Progenitor cell of endocrine pancreas (in vitro differentiated cells): ENCODE measurements at regions not wholly inside any gene's neighbourhood (a gene's known extent, or its start where the extent isn't known, plus 50 kb on each side); places are given as distances from the start of the nearest gene placed in this dataset.

Experiments used
- DNase-seq: peaks from one replicate; pipeline ENCODE4 v3.0.0; 2021; ENCODE audit warnings: low spot score; ENCODE audit not compliant: unreplicated experiment
- H3K27ac Mint-ChIP-seq: 2 replicates; pipeline ENCODE4 v1.8.0; 2021; ENCODE audit warnings: mild to moderate bottlenecking, moderate library complexity, mixed read lengths
- H3K27me3 Mint-ChIP-seq: 2 replicates; pipeline ENCODE4 v1.8.0; 2021; ENCODE audit warnings: mixed read lengths
- H3K36me3 Mint-ChIP-seq: 2 replicates; pipeline ENCODE4 v1.8.0; 2022; ENCODE audit warnings: mixed read lengths; ENCODE audit not compliant: insufficient read depth
- H3K4me1 Mint-ChIP-seq: 2 replicates; pipeline ENCODE4 v1.8.0; 2021; ENCODE audit warnings: low read depth, mixed read lengths
- H3K4me3 Mint-ChIP-seq: 2 replicates; pipeline ENCODE4 v1.8.0; 2021; ENCODE audit warnings: low read depth, mild to moderate bottlenecking, moderate library complexity, mixed read lengths
- H3K9me3 Mint-ChIP-seq: 2 replicates; pipeline ENCODE4 v1.8.0; 2021; ENCODE audit warnings: low read depth, mixed read lengths
- CTCF ChIP-seq: fragments of 200-600 bp; sonication (generic); IDR thresholded peaks from one replicate; pipeline ENCODE4 v1.5.0; 2021; ENCODE audit warnings: antibody characterized with exemption, mild to moderate bottlenecking; ENCODE audit not compliant: unreplicated experiment

DNA sequence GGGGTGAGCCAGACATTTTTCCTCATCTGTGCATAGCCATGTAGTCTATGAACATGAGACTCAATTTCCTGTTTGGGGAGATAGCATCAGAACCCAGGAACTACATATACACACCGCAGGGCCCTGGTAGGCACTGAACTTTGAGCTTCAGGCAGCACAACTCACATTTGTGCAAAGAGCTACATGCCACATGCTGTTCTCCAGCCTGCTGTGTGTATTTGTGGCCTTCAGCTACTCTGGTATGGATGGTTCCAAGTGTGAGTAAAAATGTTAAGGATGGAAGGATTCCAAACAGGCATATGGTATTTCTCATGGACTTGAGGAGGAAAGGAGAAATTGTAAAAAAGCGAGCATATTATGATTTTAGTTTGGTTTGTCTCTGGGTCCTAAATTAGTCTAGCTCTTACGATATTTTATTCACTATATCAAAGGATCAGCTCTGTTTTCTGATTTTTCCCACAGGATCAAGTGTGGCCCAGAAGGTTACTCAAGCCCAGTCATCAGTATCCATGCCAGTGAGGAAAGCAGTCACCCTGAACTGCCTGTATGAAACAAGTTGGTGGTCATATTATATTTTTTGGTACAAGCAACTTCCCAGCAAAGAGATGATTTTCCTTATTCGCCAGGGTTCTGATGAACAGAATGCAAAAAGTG lies 422.4 kb upstream of the OR4E1 start:
- Mint-ChIP-seq H3K27ac (no peak overlapping the region), H3K4me3 (no peak overlapping the region), H3K36me3 (no peaks in the 10 kb centered on the region), H3K27me3 (peaks cover 15% of the 10 kb centered on the region), H3K9me3 (no peaks in the 10 kb centered on the region), H3K4me1 (no peaks in the 10 kb centered on the region)
- TF ChIP-seq CTCF, result no peak
- no peak for DNase-seq

- no peak overlapping the region for H3K27ac Mint-ChIP-seq
- H3K4me1 Mint-ChIP-seq, result no peaks in the 10 kb centered on the region
- no peak overlapping the region for H3K4me3 Mint-ChIP-seq
- no peak for TF ChIP-seq CTCF
- DNase-seq, result no peak
- H3K36me3 Mint-ChIP-seq, result no peaks in the 10 kb centered on the region
- H3K9me3 Mint-ChIP-seq, result no peaks in the 10 kb centered on the region
- H3K27me3 Mint-ChIP-seq, result peaks cover 7% of the 10 kb centered on the region
These were observed 416.3 kb upstream of the OR4E1 start for GRCh38 chr14:22089940-22090339.

DNA sequence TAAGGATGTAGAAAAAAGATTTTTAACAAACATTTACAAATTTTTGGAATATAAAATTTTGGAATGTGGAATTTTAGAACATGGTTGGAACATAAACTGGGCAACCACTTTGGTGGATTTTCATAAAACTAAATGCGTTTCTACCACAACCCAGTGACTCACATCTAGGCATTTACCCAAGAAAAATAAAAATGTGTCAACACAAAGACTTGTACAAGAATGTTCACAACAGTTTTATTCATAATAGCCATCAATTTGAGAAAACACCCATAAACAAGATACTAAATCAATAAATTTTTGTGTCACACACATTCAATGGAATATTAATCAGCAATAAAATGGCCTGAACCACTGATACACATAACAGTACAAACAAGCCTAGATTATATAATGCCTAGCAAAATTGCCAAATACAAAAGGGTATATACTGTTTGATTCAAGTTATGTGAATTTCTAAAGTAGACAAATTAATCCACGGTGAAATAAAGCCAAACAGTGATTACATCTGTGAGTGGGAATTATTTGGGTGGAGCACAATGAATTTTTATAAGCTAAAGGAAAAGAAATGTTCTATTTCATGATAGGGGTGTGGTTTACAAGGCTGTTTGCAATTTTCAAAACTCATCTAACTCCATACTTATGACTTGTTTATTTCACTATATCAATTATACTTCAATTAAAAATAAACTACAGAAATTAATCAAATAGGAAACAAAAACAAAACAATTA lies 415.2 kb upstream of the OR4E1 start:
- Mint-ChIP-seq H3K27me3 (peaks cover 7% of the 10 kb centered on the region), H3K4me3 (no peak overlapping the region), H3K36me3 (no peaks in the 10 kb centered on the region), H3K4me1 (no peaks in the 10 kb centered on the region), H3K9me3 (no peaks in the 10 kb centered on the region), H3K27ac (no peak overlapping the region)
- TF ChIP-seq CTCF, result no peak
- no peak for DNase-seq

GRCh38 chr14:22086131-22086530 lies 412.5 kb upstream of the OR4E1 start:
- H3K36me3 Mint-ChIP-seq, result no peaks in the 10 kb centered on the region
- peaks cover 3% of the 10 kb centered on the region for H3K27me3 Mint-ChIP-seq
- no peak for DNase-seq
- H3K4me3 Mint-ChIP-seq, result no peak overlapping the region
- no peak for TF ChIP-seq CTCF
- H3K9me3 Mint-ChIP-seq, result no peaks in the 10 kb centered on the region
- H3K4me1 Mint-ChIP-seq, result no peaks in the 10 kb centered on the region
- no peak overlapping the region for H3K27ac Mint-ChIP-seq

DNA sequence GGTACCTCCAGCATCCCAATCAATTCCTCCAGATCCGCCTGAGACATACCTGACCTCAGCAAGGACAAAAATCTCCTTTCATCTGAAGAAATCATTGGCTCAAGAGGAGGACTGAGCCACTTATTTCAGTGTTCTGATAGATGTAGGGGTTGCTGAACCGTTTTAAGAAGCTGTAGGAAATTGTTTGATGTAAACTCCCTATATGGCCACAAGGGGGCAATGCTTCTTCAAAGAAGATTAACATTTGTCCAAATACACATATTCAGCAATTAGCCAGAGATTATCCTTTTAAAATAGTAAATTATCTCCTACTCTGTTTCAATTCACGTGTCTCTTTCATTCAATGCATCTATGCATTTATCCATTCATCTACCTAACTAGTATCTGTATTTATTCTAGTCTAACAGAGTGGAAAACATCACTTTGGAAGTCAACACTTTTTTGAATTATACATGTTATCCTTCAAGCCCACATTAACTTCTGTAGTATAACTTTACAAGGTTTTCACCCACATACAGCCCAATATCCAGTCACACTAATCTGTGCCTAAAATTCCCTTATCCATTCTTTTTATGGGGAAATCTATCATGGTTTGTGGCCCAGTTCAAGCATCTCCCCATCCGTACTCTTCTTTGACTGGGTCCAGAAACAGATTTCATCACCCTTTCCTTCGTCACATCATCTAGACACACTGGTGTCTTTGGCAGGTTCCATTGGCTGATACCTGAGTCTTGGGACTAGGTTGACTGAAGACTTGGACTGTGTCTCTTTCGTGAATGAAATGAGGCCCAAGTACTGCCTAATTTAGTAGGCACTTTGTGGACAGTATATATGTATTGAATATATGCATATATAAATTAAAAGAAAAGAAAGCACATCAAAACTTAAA lies 411.0 kb upstream of the OR4E1 start:
- H3K4me3 Mint-ChIP-seq, result no peak overlapping the region
- H3K9me3 Mint-ChIP-seq, result no peaks in the 10 kb centered on the region
- peaks cover 1% of the 10 kb centered on the region for H3K27me3 Mint-ChIP-seq
- no peak for DNase-seq
- no peaks in the 10 kb centered on the region for H3K4me1 Mint-ChIP-seq
- H3K27ac Mint-ChIP-seq, result no peak overlapping the region
- TF ChIP-seq CTCF, result peak; percentile 82
- H3K36me3 Mint-ChIP-seq, result no peaks in the 10 kb centered on the region
